Activated CD4-positive, alpha-beta T cell treated with anti-CD3 and anti-CD28 coated beads, Interleukin-2, amount 50 U/mL, for 48 hours (primary cell): ENCODE measurements at regions not wholly inside any gene's neighbourhood (a gene's known extent, or its start where the extent isn't known, plus 50 kb on each side); places are given as distances from the start of the nearest gene placed in this dataset.
"Not testable (repeated sequence)": the region's sequence is repeated elsewhere in the genome, so short reads cannot be mapped to it uniquely, and the experiment has no call there.

Source experiments
- DNase-seq, 2 experiments: peaks; one replicate each; pipeline ENCODE4 v3.0.0-alpha.2; 2020

- DNase-seq, result not testable (repeated sequence)
Measured at GRCh38 chr17:70599945-70600344, 430.6 kb downstream of the KCNJ2 start.

- no peak for DNase-seq
Measured at GRCh38 chr17:70603226-70603625, 433.9 kb downstream of the KCNJ2 start.

DNA sequence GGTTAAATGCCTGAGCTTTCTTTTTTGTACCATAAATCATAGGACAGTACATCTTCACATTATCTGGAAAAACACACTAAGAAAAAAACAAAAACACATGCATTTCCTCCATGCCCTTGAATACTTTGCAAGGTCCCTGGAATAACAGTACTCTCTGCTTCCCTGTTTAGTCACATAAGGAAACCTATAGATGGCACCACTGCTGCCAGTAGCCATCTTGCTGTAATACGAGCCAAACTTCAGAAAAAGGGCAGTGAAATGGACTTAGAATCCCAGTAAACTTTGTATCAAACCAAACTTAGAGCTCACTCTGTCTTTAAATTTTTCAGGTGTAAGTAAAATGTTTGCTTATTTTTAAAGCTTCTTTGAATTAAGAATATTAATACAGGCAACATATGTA, 435.5 kb downstream of the KCNJ2 start:
- DNase-seq, result no peak

DNA sequence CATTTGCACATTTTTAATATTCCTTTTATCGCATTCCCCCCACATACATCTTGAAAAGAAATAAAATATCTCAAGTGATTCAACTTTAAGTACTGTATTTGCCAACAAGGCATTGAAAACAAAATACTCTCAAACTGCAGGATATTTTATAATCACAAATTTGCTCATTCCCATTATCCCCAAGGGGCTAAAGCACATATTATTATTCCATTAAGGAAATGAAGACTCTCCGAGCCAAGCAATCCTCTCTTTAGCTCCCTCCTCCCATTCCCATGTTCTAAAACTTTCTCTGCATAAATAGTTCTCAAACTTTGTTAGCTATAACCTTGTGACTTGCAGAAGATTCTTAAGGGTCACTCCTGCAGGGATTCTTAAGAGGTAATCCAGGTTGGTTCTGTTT, 436.8 kb downstream of the KCNJ2 start:
- no peak for DNase-seq

DNA sequence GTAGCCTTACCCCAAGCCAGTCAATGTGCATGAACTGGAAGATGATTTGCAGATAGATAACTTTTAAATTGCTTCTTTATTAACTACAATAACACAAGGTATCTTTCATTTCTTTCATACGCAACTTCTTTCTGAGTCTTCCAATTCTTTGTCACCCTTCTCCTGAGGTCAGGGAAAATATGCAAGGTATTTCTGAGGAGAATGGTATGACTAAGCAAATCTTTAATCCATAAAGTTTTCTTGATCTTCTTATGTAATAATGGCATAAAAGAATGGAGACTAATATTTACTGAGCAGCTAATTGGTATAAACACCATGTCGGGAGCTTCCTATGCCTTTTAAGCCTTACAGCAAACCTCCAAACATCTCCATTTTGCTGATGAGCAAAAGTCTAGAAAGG, 438.9 kb downstream of the KCNJ2 start:
- no peak for DNase-seq

DNA sequence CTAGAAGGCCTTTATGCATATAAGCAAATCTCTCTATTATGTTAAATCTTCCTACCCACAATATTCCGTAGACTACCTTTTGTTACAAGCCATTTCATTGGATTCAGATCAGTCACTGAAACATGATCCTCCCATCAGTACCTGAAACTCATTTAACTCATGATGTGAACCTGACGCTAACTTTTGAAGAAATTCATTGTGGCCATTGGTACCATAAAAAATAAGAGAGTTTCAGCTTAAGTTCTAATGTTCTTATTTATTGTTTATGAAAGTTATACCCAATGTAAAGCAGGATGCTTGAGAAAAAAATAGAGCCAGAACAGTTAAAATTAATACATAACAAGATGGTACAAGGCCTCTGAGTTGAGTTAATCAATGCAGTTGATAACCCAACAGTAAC, 439.6 kb downstream of the KCNJ2 start:
- no peak for DNase-seq

DNA sequence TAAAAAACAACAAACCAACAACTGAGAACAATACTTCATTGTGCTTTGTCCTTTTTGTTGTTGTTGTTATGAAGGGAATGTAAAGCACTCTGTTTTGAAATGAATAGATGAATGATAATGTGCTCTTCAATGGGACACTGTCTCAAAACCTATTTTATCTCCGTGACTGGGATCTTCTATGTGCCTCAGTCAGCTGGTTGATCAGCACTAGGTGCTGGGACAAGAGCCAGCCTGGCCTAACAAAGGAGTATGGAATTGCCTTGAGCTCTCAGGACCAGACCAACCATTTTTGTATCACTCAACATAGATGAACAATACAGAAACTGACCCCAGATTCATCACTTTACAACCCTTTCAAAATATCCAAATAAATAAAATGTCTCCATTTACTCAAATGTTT, 440.2 kb downstream of the KCNJ2 start:
- no peak for DNase-seq

DNA sequence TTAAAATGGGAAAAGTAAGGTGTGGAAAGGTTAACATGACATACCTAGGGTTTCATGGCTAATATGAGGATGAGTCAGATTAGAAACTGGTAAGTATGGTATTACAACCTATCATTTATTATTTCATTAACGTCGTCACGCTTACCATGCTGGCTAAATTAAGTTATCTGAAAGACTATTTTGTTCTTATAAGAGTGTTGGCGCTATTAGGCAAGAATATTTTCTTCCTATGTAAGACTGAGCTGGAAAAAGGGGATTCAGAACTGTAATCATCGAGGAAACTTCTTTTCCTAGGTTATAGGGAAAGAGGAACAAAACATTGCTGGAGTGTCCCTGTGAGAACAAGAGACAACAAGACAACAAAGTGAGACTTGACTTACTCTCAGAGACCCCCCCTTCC, 440.8 kb downstream of the KCNJ2 start:
- no peak for DNase-seq

DNA sequence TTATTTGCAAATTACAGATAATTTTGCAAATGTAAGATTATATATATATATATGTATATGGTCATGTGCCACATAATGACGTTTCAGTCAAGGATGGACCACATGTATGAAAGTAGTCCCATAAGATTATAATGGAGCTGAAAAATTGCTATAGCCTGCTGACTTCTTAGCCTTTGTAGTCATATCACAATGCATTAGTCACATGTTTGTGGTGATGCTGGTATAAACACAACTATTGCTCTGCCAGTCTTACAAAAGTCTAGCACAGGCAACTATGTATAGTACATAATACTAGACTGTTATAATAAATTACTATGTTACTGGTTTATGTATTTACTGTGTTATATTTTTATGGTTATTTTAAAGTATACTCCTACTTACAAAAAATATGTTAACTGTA, 444.3 kb downstream of the KCNJ2 start:
- no peak for DNase-seq

DNA sequence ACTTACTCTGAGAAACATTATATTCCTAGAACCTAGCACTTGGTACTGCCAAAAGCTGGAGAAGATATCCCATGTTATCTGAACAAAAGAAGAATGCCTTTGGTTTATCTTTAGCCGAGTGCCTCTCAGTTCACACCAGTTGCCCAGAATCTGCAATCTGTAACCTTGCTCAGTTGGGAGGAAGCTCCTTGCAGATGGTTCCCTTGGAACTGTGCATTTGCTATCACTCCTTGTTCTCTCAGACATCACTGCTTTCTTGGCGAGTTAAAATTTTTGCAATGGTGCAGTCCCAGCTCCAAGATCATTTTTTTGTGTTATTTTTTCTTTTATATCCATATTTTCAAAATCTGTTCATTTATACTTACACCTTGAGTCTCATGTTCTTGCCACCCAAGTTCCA, 446.5 kb downstream of the KCNJ2 start:
- DNase-seq, result no peak

DNA sequence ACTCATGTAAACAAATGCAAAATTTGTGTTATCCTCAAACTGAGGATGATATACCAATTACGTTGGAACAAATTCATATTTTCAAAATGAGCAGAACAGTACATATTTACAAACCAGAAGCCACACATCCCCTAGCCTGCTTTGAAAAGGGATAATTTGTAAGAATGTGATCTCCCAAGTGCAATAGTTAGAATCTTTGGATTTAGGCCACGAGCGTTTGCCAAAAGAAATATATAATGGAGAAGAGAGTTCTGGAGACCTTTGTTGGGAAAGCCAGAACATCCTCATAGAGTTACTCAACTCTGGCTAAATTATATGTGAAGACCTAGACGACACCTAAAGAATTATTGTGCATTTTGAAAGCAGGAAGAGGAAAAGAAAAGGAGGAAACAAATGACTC, 449.3 kb downstream of the KCNJ2 start:
- no peak for DNase-seq

- no peak for DNase-seq
Measured at GRCh38 chr17:70621566-70621965, 452.2 kb downstream of the KCNJ2 start.

DNA sequence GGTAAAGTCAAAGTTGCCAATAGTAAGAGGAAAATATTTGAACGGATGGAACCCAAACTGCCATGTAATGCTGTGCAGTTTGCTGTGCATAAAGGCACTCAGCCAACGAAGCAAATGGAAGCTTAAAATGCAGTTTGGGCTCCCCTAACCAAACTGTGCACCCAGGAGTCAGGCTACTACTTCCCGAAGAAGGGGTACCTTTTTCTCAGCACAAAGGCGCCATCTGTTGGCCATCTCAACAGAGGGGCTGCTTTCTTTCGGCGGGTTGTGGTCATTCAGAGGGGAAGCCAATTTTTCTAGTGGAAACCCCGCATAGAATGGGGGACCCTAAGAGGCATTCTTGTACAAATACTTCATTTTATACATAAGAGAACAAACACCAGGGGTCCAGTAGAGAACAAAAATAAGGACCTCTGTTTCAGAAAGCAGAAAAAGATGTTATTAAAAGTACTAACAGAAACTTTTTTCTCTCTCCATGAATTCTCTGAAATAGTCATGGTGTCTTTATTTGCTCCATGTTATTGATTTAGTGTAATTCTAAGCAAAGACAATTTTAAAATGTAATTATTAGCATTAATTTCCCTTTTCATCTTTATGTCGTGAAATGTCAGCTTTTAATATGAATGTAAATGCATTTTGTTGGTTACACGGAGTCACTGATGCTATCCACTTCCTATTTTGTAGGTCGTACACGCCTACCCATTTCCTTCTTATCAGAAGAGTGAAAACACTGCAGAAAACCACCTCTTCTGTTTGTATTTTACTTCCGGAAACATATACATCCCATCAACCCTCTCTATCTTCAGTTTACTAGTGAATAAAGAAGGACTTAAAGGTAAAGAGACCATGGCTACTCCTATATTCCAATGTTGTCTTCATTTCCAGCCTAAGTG, 453.3 kb downstream of the KCNJ2 start:
- peak in 1 of 2 experiments; percentile 0 for DNase-seq

GRCh38 chr17:70624211-70624610, 454.9 kb downstream of the KCNJ2 start:
- DNase-seq, result no peak

- no peak for DNase-seq
Measured at GRCh38 chr17:70629902-70630301, 460.6 kb downstream of the KCNJ2 start.

GRCh38 chr17:70636517-70637133, 467.3 kb downstream of the KCNJ2 start:
- no peak for DNase-seq

GRCh38 chr17:70642059-70642458, 472.7 kb downstream of the KCNJ2 start:
- DNase-seq, result no peak

DNA sequence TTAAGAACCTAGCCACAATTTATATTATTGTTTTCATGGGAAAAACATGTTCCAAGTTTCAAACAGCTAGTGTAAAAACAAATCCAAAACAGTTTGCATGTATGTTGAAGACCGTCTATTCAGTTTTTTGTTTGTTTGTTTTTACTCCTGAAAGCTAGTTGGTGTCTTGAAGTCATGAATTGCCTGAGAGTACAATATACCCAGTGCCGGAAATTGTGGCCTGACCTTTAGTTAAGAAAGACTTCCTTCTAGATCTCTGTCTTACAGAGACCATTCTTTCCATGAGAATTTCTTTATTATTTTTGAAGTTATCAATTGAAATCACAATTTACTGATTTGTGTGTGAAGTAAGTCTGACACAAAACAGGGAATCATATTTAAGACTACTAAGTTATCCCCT, 474.8 kb downstream of the KCNJ2 start:
- DNase-seq, result no peak

DNA sequence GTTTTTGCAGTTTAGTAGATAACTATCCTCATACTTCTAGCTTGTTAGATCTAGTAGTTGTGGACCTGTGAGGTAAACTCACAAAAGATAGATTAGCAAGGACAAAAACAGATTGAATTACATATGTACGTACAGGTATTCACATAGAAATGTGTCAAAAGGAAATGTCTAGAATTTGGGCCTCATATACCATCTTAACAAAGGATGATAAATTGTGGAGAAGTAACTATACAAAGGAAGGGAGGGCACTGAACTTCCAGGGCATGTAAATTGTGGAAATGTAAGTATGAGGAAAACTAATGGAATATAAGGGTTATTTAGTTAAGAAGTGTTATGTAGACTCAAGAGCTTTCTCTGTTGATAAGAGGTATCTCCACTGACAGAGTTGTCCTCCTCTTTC, 477.3 kb downstream of the KCNJ2 start:
- no peak for DNase-seq

DNA sequence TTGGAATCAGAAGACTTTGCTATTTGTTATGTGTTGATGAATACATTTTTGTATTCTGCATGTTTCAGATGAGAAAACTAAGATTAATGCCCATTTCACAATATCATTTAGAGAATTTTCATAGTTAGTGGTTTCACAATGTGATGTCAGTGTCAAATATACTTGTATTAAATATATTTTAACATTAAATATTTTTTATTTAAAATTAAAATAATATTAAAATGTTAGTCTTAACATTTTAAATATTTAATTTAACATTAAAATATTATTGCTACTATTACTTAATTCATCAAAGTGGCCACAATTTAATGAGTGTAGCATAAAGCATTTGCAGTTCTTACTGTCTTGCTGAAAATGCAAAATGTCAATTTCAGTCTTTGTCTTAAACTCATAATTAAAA, 478.8 kb downstream of the KCNJ2 start:
- no peak for DNase-seq

DNA sequence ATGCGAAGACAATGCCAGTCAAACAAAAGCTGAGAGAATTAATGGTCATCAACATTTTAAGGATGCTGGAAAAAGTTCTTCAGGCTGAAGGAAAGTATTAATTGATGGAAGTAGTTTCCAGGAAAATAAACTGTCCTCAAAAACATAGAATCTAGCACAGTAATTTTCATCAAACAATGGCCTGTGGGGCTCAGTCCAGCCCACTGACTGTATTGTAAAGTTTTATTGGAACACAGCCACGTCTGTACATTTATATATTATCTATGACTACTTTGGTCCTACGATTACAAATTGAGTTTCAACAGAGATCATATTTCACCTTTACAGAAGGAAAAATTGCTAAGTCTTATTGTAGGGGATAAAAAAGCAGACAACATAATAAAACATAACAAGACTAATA, 484.5 kb downstream of the KCNJ2 start:
- DNase-seq, result no peak

DNA sequence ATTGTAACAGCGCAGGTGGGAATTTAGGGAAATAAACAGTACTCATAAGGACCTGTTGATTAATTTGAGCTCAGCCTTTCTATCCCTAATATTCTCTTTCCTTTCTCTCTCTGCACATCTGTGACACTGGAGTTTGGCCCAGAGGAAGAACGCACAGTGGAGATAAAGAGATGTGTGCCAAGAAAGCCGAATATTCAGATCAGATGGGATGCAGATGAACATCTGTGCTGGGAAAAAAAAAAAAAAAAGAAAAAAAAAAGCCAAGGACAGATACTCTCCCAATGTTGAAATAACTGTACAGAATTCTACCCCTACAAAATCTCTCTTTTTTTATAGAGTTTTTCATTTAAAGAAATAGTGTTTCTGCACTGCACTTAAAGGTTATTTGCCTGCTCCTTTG, 485.4 kb downstream of the KCNJ2 start:
- no peak for DNase-seq

- DNase-seq, result no peak
Measured at GRCh38 chr17:70655176-70655958, 486.0 kb downstream of the KCNJ2 start.

- no peak for DNase-seq
Measured at GRCh38 chr17:70658317-70658716, 489.0 kb downstream of the KCNJ2 start.
